Brain pericyte (primary cell): ENCODE measurements at regions not wholly inside any gene's neighbourhood (a gene's known extent, or its start where the extent isn't known, plus 50 kb on each side); places are given as distances from the start of the nearest gene placed in this dataset.
"Not testable (repeated sequence)": the region's sequence is repeated elsewhere in the genome, so short reads cannot be mapped to it uniquely, and the experiment has no call there.

ENCODE experiments used
- DNase-seq: peaks from one replicate; pipeline ENCODE4 v3.0.0-alpha.2; 2012; ENCODE audit warnings: low read depth, low spot score

DNA sequence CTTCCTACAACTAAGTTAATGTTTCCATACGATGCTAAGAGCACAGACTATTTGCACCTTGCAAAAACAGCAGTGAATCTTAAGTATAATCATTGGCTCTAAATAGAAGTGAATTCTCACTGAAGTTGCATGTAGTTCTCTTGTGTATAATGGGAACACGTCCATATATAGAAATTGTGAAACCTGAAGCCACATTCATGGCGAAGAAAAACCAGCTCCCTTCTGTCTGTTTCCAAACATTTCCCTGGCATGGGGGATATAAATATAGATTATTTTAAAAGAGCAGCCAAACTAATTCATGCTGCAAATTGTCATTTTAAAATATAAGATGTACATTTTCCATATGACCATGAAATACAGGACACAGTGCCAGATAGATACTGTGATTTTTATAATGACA is 71.1 kb downstream of the TRAM1L1 start:
- DNase-seq = no peak

DNA sequence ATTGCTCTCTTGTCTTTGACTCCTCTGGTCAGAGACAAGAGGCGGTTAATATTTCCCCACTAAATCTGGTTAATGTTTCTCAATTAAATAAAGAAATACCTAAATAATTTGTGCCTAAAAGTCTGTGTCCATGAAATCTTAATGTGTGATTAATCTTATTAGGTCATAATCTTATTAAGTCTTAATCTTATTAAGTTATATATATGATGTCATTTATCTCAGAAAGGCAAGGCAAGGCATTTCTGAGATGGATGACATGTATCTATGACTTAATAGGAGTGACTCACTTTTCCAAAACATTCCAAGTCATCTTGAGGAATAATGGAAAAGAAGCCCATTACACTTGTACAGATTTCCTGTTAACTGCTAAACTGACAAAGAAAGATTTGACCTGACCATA is 74.7 kb downstream of the TRAM1L1 start:
- no peak for DNase-seq

DNA sequence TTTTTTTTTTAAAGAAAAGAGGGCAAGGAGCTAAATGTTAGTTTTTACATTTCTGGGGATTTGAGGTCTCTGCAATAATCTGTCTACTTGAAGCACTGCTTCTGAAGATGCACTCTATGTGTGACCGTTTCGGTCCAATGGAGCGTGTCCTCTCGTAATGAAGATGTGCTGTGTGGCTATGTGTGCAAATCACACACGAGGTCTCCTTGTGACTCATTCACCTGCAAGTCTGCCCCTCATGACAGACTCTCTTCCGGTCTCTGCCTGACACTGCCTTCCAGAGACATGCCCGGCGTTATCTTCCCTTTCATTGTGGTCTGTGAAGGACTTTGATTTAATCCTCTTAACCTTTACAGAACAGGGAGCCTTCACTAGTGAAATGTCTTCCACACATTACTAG is 84.3 kb downstream of the TRAM1L1 start:
- DNase-seq = no peak

DNA sequence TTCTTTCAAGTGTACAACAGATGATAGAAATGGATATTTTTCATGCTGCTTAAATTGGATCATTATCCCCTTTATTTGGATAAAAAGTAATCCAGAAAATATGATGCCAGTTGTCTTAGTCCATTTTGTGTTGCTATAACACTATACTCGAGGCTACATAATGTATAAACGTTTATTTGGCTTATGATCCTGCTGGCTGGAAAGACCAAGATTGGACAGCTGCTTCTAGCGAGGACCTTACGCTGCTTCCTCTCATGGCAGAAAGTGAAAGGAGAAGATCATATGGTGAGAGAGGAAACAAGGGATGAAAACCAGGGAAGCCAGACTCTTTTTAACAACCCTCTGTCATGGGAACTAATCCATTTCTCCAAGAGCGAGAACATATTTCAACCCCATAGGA is 102.7 kb downstream of the TRAM1L1 start:
- DNase-seq = no peak

GRCh38 chr4:116980436-116980835 is 104.9 kb downstream of the TRAM1L1 start:
- not testable (repeated sequence) for DNase-seq

DNA sequence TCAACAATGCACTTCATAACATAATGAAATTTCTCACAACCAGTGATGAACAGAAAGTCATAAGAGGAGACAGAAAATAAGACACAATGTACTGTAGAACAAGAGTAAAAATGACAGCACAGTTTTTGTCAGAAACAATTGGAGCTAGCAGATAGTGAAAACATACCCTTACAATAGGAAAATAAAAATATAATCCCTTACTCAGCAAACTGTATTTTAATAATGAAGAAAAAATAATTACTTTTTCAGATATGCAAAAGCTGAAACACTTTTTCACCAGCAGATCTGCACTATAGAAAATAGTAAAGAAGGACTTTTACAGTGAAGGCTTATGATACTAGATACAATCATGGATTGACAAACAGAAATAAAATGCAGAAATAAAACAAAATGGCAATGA is 126.3 kb downstream of the TRAM1L1 start:
- DNase-seq = no peak

DNA sequence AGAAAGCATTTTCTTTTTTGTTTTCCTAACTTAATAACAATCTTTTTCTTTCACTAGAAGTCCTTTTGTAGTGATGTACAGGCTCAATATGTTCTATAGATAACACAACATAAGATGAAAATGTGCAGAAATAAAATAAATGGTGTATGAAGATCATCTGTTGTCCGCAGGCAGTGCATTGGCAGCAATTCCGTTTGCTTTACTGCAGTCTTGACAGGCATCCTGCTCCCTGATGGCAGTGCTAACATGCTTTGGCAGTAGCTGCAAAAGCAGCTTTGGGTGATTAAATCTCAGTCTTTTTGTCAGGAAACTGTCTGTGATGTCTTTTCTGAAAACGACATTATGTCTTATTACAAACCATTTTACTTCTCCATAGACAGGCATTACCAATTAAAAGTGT is 131.4 kb downstream of the TRAM1L1 start:
- DNase-seq = no peak

DNA sequence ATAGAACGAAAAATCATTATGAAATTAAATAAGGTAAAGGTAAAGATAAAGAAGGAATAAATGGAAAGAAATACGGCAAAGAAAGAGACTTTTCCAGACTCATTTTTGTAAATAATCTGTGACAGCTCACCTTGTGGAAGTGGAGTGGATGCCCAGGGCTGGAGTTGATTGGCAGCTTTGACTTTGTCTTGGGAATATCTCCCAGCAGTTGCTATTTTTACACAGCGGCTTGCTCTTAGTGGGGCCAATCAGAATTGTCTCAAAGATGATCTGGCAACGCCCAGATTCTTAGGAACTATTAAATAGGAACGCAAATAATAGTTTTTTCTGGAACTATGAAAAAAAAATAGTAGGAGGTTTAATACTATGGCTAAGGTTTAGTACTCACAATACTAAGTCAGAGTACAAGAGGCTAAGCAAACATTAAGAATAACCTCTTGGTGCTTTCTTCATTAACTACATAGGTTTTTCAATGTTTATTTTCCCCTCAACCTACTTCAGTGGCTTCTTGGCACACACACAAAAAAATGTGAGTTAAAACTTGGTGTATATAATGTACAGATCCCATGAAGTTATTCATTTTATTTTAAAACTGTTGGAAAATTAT is 132.7 kb downstream of the TRAM1L1 start:
- DNase-seq = no peak

DNA sequence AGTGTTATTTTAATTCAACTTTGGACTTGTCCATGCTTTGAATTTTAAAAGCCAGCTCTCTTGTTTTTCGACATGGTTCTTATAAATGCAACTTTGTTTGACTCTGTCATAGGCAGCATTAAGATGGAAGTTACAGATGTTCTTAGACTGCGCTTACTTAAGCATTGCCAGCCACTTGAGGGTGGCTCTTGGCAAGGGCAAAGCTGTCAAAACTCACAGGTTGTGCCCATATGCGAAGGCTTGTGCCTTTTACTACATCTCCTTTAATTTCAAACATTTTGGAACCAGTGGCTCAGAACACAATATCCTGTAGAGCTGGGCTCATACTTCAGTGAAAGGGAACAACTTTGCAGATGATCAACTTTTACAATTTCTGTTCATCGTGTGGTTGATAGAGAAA is 135.5 kb downstream of the TRAM1L1 start:
- no peak for DNase-seq

DNA sequence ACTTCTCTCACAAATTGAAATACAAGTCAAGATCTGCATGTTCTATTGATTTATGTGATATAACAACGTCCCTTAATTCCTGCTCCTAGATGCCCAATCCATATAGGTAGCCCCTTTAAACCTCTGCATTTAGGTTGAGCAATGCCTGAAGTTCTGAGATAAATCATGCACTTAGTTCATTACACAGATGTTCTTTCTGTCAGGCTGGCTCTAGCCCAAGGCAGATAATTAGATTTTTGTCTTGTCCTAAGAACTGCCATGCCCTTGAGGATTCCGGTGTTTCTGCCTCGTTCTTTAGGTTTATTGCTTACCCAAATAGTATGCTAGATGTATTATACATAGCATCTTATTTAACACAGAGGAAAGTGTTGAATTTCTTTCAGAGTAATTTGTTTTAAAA is 143.1 kb downstream of the TRAM1L1 start:
- no peak for DNase-seq

DNA sequence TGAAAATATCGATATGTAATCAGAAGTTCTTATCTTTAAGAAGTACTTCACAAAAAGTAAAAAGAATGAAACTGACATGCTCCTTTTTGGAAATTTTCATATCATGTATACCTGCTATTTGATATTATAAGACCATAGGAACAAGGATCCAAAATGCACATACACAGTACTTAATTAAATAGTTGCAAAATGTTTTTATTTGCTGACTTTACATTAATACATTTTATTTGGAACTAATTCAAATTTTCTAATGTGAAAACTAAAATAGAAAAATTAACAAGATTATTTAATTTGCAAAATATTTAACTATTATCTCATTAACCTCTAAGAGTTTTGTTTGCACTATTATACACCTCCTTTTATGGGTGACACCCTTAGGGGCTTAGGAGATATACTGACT is 155.0 kb downstream of the TRAM1L1 start:
- DNase-seq = no peak

GRCh38 chr4:116926631-116927295 is 158.6 kb downstream of the TRAM1L1 start:
- DNase-seq = no peak

GRCh38 chr4:116925900-116926457 is 159.4 kb downstream of the TRAM1L1 start:
- DNase-seq = no peak

GRCh38 chr4:116923389-116923788 is 162.0 kb downstream of the TRAM1L1 start:
- DNase-seq = no peak

DNA sequence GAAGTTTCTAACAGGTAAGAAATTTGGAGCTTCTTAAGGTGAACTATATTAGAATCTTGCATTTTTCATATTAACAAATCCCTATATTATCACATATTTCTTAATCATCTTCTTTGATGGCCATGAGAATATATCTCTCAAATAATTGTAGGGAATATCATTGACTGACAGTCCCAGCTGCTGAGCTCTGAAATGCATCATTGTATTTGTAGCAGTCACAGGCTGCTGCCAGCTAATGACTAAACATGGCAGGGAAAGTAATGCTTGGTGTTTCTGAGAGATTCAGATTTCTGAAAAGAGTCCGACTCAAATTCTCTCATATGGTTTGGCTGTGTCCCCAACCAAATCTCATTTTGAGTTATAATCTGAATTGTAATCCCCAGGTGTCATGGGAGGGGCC is 171.9 kb downstream of the TRAM1L1 start:
- DNase-seq = no peak

DNA sequence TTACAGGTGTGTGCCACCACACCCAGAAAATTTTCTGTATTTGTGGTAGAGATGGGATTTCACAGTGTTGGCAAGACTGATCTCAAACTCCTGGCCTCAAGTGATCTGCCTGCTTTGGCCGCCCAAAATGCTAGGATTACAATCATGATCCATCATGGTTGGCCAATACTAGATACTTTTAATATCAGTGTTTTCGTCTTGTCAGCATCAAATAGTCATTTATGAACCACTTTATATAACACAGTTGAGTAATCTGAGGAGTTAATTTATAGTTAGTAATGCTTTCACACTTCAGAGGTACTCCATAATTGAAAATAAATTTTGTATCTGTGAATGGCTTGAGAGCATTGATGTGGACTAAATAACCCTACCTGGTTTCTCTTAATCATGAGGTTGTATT is 178.6 kb downstream of the TRAM1L1 start:
- no peak for DNase-seq

- DNase-seq = no peak
These were observed 185.8 kb downstream of the TRAM1L1 start for GRCh38 chr4:116899561-116899960.

GRCh38 chr4:116885579-116885978 is 199.8 kb downstream of the TRAM1L1 start:
- no peak for DNase-seq

- no peak for DNase-seq
These were observed 202.9 kb downstream of the TRAM1L1 start for GRCh38 chr4:116882503-116882902.

GRCh38 chr4:116881077-116881476 is 204.3 kb downstream of the TRAM1L1 start:
- DNase-seq = no peak

GRCh38 chr4:116880625-116881024 is 204.8 kb downstream of the TRAM1L1 start:
- no peak for DNase-seq

- DNase-seq = no peak
These were observed 207.1 kb downstream of the TRAM1L1 start for GRCh38 chr4:116878280-116878679.

GRCh38 chr4:116877069-116877468 is 208.3 kb downstream of the TRAM1L1 start:
- no peak for DNase-seq
